ENCODE measurements at regions not wholly inside any gene's neighbourhood (a gene's known extent, or its start where the extent isn't known, plus 50 kb on each side); places are given as distances from the start of the nearest gene placed in this dataset.

GRCh38 chr11:121755906-121756305, 303.1 kb upstream of the SORL1-AS1 start:
- Histone ChIP-seq H3K27ac (ENCODE audit: control insufficient read depth, insufficient read depth, low read length) (no peak overlapping the region), H3K4me2 (ENCODE audit: control insufficient read depth, extremely low read depth, insufficient read depth, low read depth, low read length) (no peak overlapping the region), H3K36me3 (ENCODE audit: control insufficient read depth in 2 of 2, extremely low read depth in 1 of 2, insufficient read depth in 2 of 2, low read length in 2 of 2) (no peaks in the 10 kb centered on the region), H2AFZ (ENCODE audit: control insufficient read depth, low read length) (no peak overlapping the region), H3K9me1 (ENCODE audit: control insufficient read depth, extremely low read depth, insufficient read depth, low read length) (no peaks in the 10 kb centered on the region), H3K27me3 (ENCODE audit: control insufficient read depth, extremely low read depth, insufficient read depth, low read length) (no peaks in the 10 kb centered on the region), H3K4me1 (ENCODE audit: control insufficient read depth, extremely low read depth, insufficient read depth, low read length) (no peaks in the 10 kb centered on the region), H3K79me2 (ENCODE audit: control insufficient read depth, insufficient read depth, low read length) (no peaks in the 10 kb centered on the region), H3K9me3 (ENCODE audit: control insufficient read depth, low read depth, low read length) (no peaks in the 10 kb centered on the region), H4K20me1 (ENCODE audit: control insufficient read depth, extremely low read depth, insufficient read depth, low read length) (no peaks in the 10 kb centered on the region), H3K4me3 (ENCODE audit: control insufficient read depth in 2 of 3, extremely low read depth in 1 of 3, insufficient read depth in 2 of 3, low read depth in 1 of 3, low read length in 3 of 3) (no peak overlapping the region), H3K9ac (ENCODE audit: control insufficient read depth, extremely low read depth, insufficient read depth, low read length) (no peak overlapping the region)
- TF ChIP-seq CTCF (optimal IDR thresholded peaks at IDR 0.05 in 1 of 3, IDR thresholded peaks at IDR 0.05 in 1 of 3, conservative IDR thresholded peaks at IDR 0.05 in 1 of 3; ENCODE audit: extremely low read depth in 1 of 3, insufficient read depth in 2 of 3, low read length in 3 of 3): no peak
- dilution Hi-C loops (cut with MboI; ENCODE audit: extremely low pct_ligation_motif_present, low sequenced_read_pairs): no loop called here
- no peak for DNase-seq (ENCODE audit: low read depth, low spot score)
- FAIRE-seq: no peak

- H3K4me2 ChIP-seq (ENCODE audit: control insufficient read depth, extremely low read depth, insufficient read depth, low read depth, low read length): no peak overlapping the region
- no peak overlapping the region for H3K4me3 ChIP-seq (ENCODE audit: control insufficient read depth in 2 of 3, extremely low read depth in 1 of 3, insufficient read depth in 2 of 3, low read depth in 1 of 3, low read length in 3 of 3)
- TF ChIP-seq EZH2 (IDR thresholded peaks at IDR 0.05; ENCODE audit: low read length) (no peak), CTCF (optimal IDR thresholded peaks at IDR 0.05 in 1 of 3, IDR thresholded peaks at IDR 0.05 in 1 of 3, conservative IDR thresholded peaks at IDR 0.05 in 1 of 3; ENCODE audit: extremely low read depth in 1 of 3, insufficient read depth in 2 of 3, low read length in 3 of 3) (no peak)
- H3K27ac ChIP-seq (ENCODE audit: control insufficient read depth, insufficient read depth, low read length): no peak overlapping the region
- no peaks in the 10 kb centered on the region for H4K20me1 ChIP-seq (ENCODE audit: control insufficient read depth, extremely low read depth, insufficient read depth, low read length)
- dilution Hi-C loops (cut with MboI; ENCODE audit: extremely low pct_ligation_motif_present, low sequenced_read_pairs): no loop called here
- H3K36me3 ChIP-seq (ENCODE audit: control insufficient read depth in 2 of 2, extremely low read depth in 1 of 2, insufficient read depth in 2 of 2, low read length in 2 of 2): no peaks in the 10 kb centered on the region
- no peak for FAIRE-seq
- H3K4me1 ChIP-seq (ENCODE audit: control insufficient read depth, extremely low read depth, insufficient read depth, low read length): no peaks in the 10 kb centered on the region
- no peak overlapping the region for H3K9ac ChIP-seq (ENCODE audit: control insufficient read depth, extremely low read depth, insufficient read depth, low read length)
- no peaks in the 10 kb centered on the region for H3K79me2 ChIP-seq (ENCODE audit: control insufficient read depth, insufficient read depth, low read length)
- H3K9me1 ChIP-seq (ENCODE audit: control insufficient read depth, extremely low read depth, insufficient read depth, low read length): no peaks in the 10 kb centered on the region
- no peaks in the 10 kb centered on the region for H3K27me3 ChIP-seq (ENCODE audit: control insufficient read depth, extremely low read depth, insufficient read depth, low read length)
- H3K9me3 ChIP-seq (ENCODE audit: control insufficient read depth, low read depth, low read length): no peaks in the 10 kb centered on the region
- no peak for DNase-seq (ENCODE audit: low read depth, low spot score)
- H2AFZ ChIP-seq (ENCODE audit: control insufficient read depth, low read length): no peak overlapping the region
Observed at GRCh38 chr11:121755191-121755590, 302.4 kb upstream of the SORL1-AS1 start.

Measured in keratinocyte (primary cell).